Colonic mucosa (tissue), 4 donors: ENCODE measurements at regions not wholly inside any gene's neighbourhood (a gene's known extent, or its start where the extent isn't known, plus 50 kb on each side); places are given as distances from the start of the nearest gene placed in this dataset.

ENCODE experiments used
- DNase-seq: peaks from one replicate; pipeline ENCODE4 v3.0.0-alpha.2; 2020
- H3K27ac ChIP-seq: fragments of 200-600 bp; one replicate; pipeline ENCODE4 v1.8.0; 2021
- H3K27me3 ChIP-seq: fragments of 200-600 bp; one replicate; pipeline ENCODE4 v1.8.0; 2021
- H3K36me3 ChIP-seq: fragments of 200-600 bp; one replicate; pipeline ENCODE4 v1.8.0; 2021
- H3K4me1 ChIP-seq: fragments of 200-600 bp; one replicate; pipeline ENCODE4 v1.8.0; 2021; ENCODE audit warnings: mild to moderate bottlenecking
- H3K4me3 ChIP-seq: fragments of 200-600 bp; one replicate; pipeline ENCODE4 v1.8.0; 2021
- H3K9ac ChIP-seq, 2 donors: one replicate each; pipeline ENCODE4 v1.7.0; 2013; ENCODE audit warnings: control low read depth in 2 of 2, low read depth in 2 of 2, low read length in 2 of 2
- H3K9me3 ChIP-seq: fragments of 200-600 bp; one replicate; pipeline ENCODE4 v1.8.0; 2021
- intact Hi-C: fragments of 100-400 bp; cut with DNase I; formaldehyde crosslinking; loops from one replicate; pipeline ENCODE4 v1.14.1; 2022
- TF ChIP-seq, protein P1 (sequence below): fragments of 200-600 bp; IDR thresholded peaks from one replicate; pipeline ENCODE4 v1.8.0; 2022; ENCODE audit warnings: antibody characterized with exemption, mild to moderate bottlenecking
- donor health status: healthy.
- donor health status: DM: no; HTN: no; CAD: no.
- donor health status: DM: no; HTN: no; CAD: no.

DNA sequence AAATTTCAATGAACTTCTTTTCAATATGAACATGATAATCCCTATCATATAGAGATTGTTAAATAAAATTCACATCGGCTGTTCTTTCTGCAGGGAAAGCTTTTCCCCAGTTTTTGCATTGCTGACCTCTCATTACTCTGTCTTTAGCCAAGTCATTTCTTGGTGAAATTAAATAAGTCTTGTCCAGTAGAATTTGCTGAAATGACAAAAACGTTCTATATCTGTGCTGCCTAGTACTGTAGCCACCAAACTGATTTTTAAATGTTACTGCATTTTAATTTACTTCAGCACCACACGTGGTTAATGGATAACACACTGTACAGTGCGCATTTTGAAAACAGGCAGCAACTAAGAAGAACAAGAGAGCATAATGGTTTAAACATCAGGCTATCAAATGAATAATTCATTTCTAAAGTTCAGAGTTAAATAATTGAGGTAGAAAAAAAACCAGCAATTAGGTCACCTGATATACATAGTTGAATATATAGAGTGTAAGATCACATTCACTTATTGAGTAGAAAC is 178.9 kb downstream of the LIG4 start:
- DNase-seq: no peak
- H3K9ac ChIP-seq: no peak overlapping the region
- H3K36me3 ChIP-seq: no peaks in the 10 kb centered on the region
- no peak overlapping the region for H3K27ac ChIP-seq
- intact Hi-C loops: no loop called here
- H3K4me1 ChIP-seq: no peaks in the 10 kb centered on the region
- H3K4me3 ChIP-seq: no peak overlapping the region
- H3K27me3 ChIP-seq: no peaks in the 10 kb centered on the region
- no peaks in the 10 kb centered on the region for H3K9me3 ChIP-seq
- TF ChIP-seq, protein P1, sequence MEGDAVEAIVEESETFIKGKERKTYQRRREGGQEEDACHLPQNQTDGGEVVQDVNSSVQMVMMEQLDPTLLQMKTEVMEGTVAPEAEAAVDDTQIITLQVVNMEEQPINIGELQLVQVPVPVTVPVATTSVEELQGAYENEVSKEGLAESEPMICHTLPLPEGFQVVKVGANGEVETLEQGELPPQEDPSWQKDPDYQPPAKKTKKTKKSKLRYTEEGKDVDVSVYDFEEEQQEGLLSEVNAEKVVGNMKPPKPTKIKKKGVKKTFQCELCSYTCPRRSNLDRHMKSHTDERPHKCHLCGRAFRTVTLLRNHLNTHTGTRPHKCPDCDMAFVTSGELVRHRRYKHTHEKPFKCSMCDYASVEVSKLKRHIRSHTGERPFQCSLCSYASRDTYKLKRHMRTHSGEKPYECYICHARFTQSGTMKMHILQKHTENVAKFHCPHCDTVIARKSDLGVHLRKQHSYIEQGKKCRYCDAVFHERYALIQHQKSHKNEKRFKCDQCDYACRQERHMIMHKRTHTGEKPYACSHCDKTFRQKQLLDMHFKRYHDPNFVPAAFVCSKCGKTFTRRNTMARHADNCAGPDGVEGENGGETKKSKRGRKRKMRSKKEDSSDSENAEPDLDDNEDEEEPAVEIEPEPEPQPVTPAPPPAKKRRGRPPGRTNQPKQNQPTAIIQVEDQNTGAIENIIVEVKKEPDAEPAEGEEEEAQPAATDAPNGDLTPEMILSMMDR: no peak

DNA sequence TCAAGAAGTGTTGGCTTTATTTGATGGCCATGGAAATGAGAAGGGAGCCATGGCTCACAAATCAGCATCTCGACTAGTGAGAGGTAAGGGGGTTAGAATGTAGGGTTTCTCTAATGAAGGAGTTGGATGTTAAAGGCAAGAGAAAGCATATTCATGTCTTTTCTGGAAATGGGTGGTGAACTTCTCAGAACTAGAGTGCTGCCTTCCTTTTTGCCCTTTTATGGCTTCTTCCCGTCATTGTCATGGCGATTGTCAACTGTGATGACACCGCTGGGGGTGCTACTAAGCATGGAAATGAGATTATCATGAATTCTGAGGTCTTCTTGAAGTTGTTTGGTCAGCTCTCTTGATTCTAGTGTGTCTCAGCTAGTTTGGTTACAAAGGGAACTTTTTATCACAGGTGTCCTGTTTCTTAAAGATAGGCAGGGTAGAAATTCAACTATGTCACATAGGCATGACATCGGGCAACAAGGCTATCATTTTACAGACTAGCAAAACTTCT is 180.4 kb downstream of the LIG4 start:
- TF ChIP-seq, protein P1: no peak
- H3K36me3 ChIP-seq: no peaks in the 10 kb centered on the region
- H3K27me3 ChIP-seq: no peaks in the 10 kb centered on the region
- H3K27ac ChIP-seq: no peak overlapping the region
- H3K4me1 ChIP-seq: no peaks in the 10 kb centered on the region
- no peak for DNase-seq
- no peak overlapping the region for H3K4me3 ChIP-seq
- no peaks in the 10 kb centered on the region for H3K9me3 ChIP-seq
- no peak overlapping the region for H3K9ac ChIP-seq
- intact Hi-C loops: no loop called here

DNA sequence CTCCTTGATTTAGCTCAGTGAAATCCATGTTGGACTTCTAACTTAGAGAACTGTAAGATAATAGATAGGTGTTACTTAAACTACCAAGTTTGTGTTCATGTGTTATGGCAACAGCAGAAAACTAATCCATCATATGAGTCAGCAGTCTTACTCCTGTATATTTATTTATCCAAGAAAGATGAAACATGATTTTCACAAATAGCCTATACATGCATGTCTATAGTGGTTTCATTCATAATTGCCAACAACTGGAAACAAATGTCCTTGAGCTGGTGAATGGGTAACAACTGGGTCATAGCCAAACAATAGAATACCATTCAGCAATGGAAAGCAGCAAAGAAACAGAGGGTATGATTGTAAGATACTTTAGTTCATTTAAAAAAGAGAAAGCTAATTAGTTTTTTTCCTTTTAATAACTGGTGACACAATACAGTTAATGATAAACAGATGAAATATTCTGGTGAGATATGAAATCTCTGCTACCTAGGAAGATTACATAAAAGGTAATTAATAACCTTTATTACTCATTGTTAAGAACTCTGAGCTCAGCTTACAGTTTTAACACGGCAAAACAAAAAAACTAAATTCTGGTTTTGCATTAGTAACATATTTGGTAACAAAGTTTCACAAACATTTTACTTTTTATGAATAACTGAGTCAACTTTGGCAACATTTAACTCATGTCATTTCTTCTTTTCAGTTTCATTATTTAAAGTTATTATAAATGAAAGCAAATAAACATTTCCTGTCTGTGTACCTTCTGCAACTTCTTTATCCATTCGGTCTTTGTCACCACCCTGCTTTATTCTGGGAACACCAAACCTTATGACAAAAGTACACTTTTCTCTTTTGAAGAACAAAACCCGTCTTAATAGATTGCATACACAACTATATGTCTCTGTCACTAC is 181.3 kb downstream of the LIG4 start:
- Histone ChIP-seq H3K27me3 (no peaks in the 10 kb centered on the region), H3K9ac (no peak overlapping the region), H3K9me3 (no peaks in the 10 kb centered on the region), H3K27ac (no peak overlapping the region), H3K4me3 (no peak overlapping the region), H3K4me1 (no peaks in the 10 kb centered on the region), H3K36me3 (no peaks in the 10 kb centered on the region)
- no peak for DNase-seq
- TF ChIP-seq, protein P1: no peak
- intact Hi-C loops: no loop called here

DNA sequence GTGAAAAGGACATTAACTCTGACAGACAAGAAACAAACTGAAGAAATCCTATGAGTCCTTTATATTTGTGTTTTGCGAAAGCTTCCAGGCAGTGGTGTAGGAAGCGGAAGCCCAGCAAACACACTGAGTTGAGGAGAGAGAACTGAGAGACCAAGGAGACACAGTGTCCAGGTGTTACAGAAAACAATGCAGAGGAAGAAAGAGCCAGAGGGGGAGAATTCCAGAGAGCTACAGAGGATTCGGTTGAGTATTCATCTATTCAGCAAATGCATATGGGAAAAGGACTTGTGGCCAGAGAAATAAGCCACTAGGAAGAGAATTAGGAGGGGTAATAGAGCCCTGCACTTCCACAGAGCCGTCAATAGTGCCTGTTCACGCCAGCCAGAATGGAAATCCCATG is 183.5 kb downstream of the LIG4 start:
- H3K27ac ChIP-seq: no peak overlapping the region
- TF ChIP-seq, protein P1: no peak
- no peak overlapping the region for H3K4me3 ChIP-seq
- no peaks in the 10 kb centered on the region for H3K4me1 ChIP-seq
- H3K9ac ChIP-seq: no peak overlapping the region
- DNase-seq: no peak
- intact Hi-C loops: no loop called here
- no peaks in the 10 kb centered on the region for H3K27me3 ChIP-seq
- no peaks in the 10 kb centered on the region for H3K9me3 ChIP-seq
- H3K36me3 ChIP-seq: no peaks in the 10 kb centered on the region

DNA sequence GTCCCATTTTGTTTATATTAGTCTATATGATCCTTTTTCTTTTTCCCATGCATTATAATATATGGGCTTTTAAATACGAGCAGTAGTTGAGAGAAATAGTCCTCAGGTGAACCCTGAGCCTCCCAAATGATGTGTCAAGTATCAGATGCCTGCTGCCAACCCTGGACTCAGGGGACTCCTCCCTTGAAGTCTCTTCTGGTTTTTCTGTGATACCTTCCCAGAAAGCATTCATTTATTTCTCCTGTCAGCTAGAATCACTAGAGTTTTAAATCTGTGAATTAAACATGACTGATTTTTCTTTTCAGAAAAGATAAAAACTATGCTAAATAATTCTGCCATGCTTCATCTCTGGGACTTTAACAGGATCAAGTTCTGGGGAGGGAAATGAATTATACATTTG is 184.6 kb downstream of the LIG4 start:
- no peak overlapping the region for H3K27ac ChIP-seq
- no peak overlapping the region for H3K4me3 ChIP-seq
- intact Hi-C loops: no loop called here
- TF ChIP-seq, protein P1: no peak
- no peaks in the 10 kb centered on the region for H3K27me3 ChIP-seq
- no peaks in the 10 kb centered on the region for H3K9me3 ChIP-seq
- no peak overlapping the region for H3K9ac ChIP-seq
- no peaks in the 10 kb centered on the region for H3K4me1 ChIP-seq
- no peak for DNase-seq
- H3K36me3 ChIP-seq: no peaks in the 10 kb centered on the region
